Lower leg skin (tissue), 4 donors: ENCODE measurements at regions not wholly inside any gene's neighbourhood (a gene's known extent, or its start where the extent isn't known, plus 50 kb on each side); places are given as distances from the start of the nearest gene placed in this dataset.

Source experiments
- DNase-seq, 2 donors: peaks; one replicate each; pipeline ENCODE4 v3.0.0-alpha.2; 2019; ENCODE audit warnings: low spot score in 2 of 2
- H3K4me3 ChIP-seq: fragments of 200-600 bp; sonication (generic); 2 replicates; pipeline ENCODE4 v1.5.1; 2017; ENCODE audit warnings: mild to moderate bottlenecking, low read depth; ENCODE audit not compliant: poor library complexity, severe bottlenecking
- CTCF ChIP-seq, 3 donors: fragments of 450-650 bp; IDR thresholded peaks; one replicate each; pipeline ENCODE4 v1.5.1; 2016; ENCODE audit warnings: antibody characterized with exemption in 3 of 3, mild to moderate bottlenecking in 3 of 3, moderate library complexity in 2 of 3
- POLR2A ChIP-seq, 2 donors: fragments of 450-650 bp; IDR thresholded peaks; one replicate each; pipeline ENCODE4 v1.6.1; 2016 to 2017; ENCODE audit warnings: antibody characterized with exemption in 2 of 2, mild to moderate bottlenecking in 1 of 2, moderate library complexity in 1 of 2
- WGBS, 2 donors: methylation state at CpG; one replicate each; pipeline ENCODE4 v1.1.5; 2018; 5-methylcytosine and 5-hydroxymethylcytosine counted together
- intact Hi-C: fragments of 100-400 bp; cut with DNase I; formaldehyde crosslinking; loops from one replicate; pipeline ENCODE4 v1.15.0; 2023; ENCODE audit warnings: low total_unique reads

- no peak overlapping the region for H3K4me3 ChIP-seq
- no peak for TF ChIP-seq CTCF (IDR thresholded peaks at IDR 0.05)
- no peak for TF ChIP-seq POLR2A (IDR thresholded peaks at IDR 0.05)
- no peak for DNase-seq
- WGBS, 2 donors, result 80 to 84% methylated on average over 15 of the region's 15 CpGs
- intact Hi-C loops, result no loop called here
These were observed 126.7 kb upstream of the STX18 start for GRCh38 chr4:4668355-4669210.

GRCh38 chr4:4667622-4668081 lies 125.8 kb upstream of the STX18 start:
- TF ChIP-seq CTCF (IDR thresholded peaks at IDR 0.05), result no peak
- TF ChIP-seq POLR2A (IDR thresholded peaks at IDR 0.05), result no peak
- no peak for DNase-seq
- WGBS, 2 donors, result 41 to 49% methylated on average over 14 of the region's 14 CpGs
- intact Hi-C loops, result no loop called here
- no peak overlapping the region for H3K4me3 ChIP-seq

GRCh38 chr4:4666693-4667621 lies 125.1 kb upstream of the STX18 start:
- no peak for TF ChIP-seq CTCF (IDR thresholded peaks at IDR 0.05)
- no peak for TF ChIP-seq POLR2A (IDR thresholded peaks at IDR 0.05)
- intact Hi-C loops, result no loop called here
- no peak overlapping the region for H3K4me3 ChIP-seq
- DNase-seq, result peak in 1 of 2 donors; percentile 87
- 45 to 55% methylated on average over 14 of the region's 14 CpGs for whole genome bisulfite sequencing, 2 donors

- 78 to 85% methylated on average over 7 of the region's 7 CpGs for WGBS, 2 donors
- no peak for DNase-seq
- TF ChIP-seq POLR2A (IDR thresholded peaks at IDR 0.05), result no peak
- TF ChIP-seq CTCF (IDR thresholded peaks at IDR 0.05), result no peak
These were observed 124.3 kb upstream of the STX18 start for GRCh38 chr4:4666187-4666586.

GRCh38 chr4:4664234-4664633 lies 122.4 kb upstream of the STX18 start:
- WGBS, 2 donors, result 91 to 92% methylated on average over 5 of the region's 5 CpGs
- intact Hi-C loops, result no loop called here
- TF ChIP-seq POLR2A (IDR thresholded peaks at IDR 0.05), result no peak
- no peak for TF ChIP-seq CTCF (IDR thresholded peaks at IDR 0.05)
- H3K4me3 ChIP-seq, result no peak overlapping the region
- DNase-seq, result no peak

More at GRCh38 chr4:4666187-4666586, 124.3 kb upstream of the STX18 start:
- H3K4me3 ChIP-seq, result no peak overlapping the region
- intact Hi-C loops, result no loop called here
